ENCODE measurements at regions not wholly inside any gene's neighbourhood (a gene's known extent, or its start where the extent isn't known, plus 50 kb on each side); places are given as distances from the start of the nearest gene placed in this dataset.

GRCh38 chr4:182143822-182144625 lies 99.2 kb upstream of the TENM3 start:
- no peak for DNase-seq (ENCODE audit: low read depth)

GRCh38 chr4:182144626-182145333 lies 98.4 kb upstream of the TENM3 start:
- no peak for DNase-seq (ENCODE audit: low read depth)

GRCh38 chr4:182145334-182145905 lies 97.8 kb upstream of the TENM3 start:
- DNase-seq (ENCODE audit: low read depth): no peak

- DNase-seq (ENCODE audit: low read depth): no peak
Observed at GRCh38 chr4:182147391-182147790, 95.8 kb upstream of the TENM3 start.

GRCh38 chr4:182150645-182151044 lies 92.6 kb upstream of the TENM3 start:
- no peak for DNase-seq (ENCODE audit: low read depth)

GRCh38 chr4:182155806-182156205 lies 87.4 kb upstream of the TENM3 start:
- no peak for DNase-seq (ENCODE audit: low read depth)

- DNase-seq (ENCODE audit: low read depth): no peak
Observed at GRCh38 chr4:182163180-182163579, 80.0 kb upstream of the TENM3 start.

GRCh38 chr4:182169572-182169971 lies 73.6 kb upstream of the TENM3 start:
- DNase-seq (ENCODE audit: low read depth): no peak

GRCh38 chr4:182169987-182170386 lies 73.2 kb upstream of the TENM3 start:
- no peak for DNase-seq (ENCODE audit: low read depth)

GRCh38 chr4:182170417-182170935 lies 72.7 kb upstream of the TENM3 start:
- no peak for DNase-seq (ENCODE audit: low read depth)

- no peak for DNase-seq (ENCODE audit: low read depth)
Observed at GRCh38 chr4:182174979-182175378, 68.2 kb upstream of the TENM3 start.

GRCh38 chr4:182175788-182176519 lies 67.2 kb upstream of the TENM3 start:
- DNase-seq (ENCODE audit: low read depth): no peak

GRCh38 chr4:182177166-182177565 lies 66.0 kb upstream of the TENM3 start:
- no peak for DNase-seq (ENCODE audit: low read depth)

- no peak for DNase-seq (ENCODE audit: low read depth)
Observed at GRCh38 chr4:182179105-182179504, 64.1 kb upstream of the TENM3 start.

GRCh38 chr4:182179751-182180150 lies 63.5 kb upstream of the TENM3 start:
- no peak for DNase-seq (ENCODE audit: low read depth)

- no peak for DNase-seq (ENCODE audit: low read depth)
Observed at GRCh38 chr4:182185491-182185890, 57.7 kb upstream of the TENM3 start.

GRCh38 chr4:182187674-182188073 lies 55.5 kb upstream of the TENM3 start:
- no peak for DNase-seq (ENCODE audit: low read depth)

- DNase-seq (ENCODE audit: low read depth): no peak
Observed at GRCh38 chr4:182188622-182189021, 54.6 kb upstream of the TENM3 start.

GRCh38 chr4:182189103-182189878 lies 53.9 kb upstream of the TENM3 start:
- no peak for DNase-seq (ENCODE audit: low read depth)

- DNase-seq (ENCODE audit: low read depth): no peak
Observed at GRCh38 chr4:182190306-182190705, 52.9 kb upstream of the TENM3 start.

GRCh38 chr4:182192511-182193181 lies 50.6 kb upstream of the TENM3 start:
- no peak for DNase-seq (ENCODE audit: low read depth)
